ENCODE measurements at regions not wholly inside any gene's neighbourhood (a gene's known extent, or its start where the extent isn't known, plus 50 kb on each side); places are given as distances from the start of the nearest gene placed in this dataset.

DNA sequence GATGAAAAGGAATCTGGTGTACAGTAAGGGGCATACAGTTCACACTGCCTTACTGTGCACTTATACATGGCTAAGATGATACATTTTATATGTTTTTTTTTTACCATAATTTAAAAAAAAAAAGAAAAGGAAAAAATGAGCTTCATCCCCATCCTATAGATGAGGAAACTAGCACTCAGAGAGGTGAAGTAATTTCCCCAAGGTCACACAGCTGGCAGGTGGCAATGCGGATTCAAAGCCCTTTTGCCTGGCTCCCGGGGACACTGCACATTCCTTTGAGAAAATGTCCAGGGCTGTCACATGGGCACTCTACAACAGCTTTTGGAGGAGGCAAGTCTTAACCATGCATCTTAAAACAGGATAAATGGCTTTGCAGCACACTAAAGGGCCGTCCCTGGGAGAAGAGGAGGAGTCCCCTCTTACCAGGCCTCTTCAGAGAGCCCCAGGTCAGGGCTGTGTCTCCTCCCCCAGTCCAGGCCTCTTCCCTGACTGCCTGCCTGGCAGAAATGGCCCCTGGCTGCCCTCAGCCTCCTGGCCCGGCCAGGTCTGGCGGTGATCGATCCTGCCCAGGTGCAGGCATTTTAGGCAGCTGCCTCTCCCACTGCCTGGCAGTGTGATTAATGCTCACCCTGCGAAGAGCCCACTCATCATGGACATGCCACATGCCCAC, 95.1 kb upstream of the LINGO1 start:
- TF ChIP-seq CTCF (IDR thresholded peaks at IDR 0.05; ENCODE audit: low read depth, low read length) = no peak

DNA sequence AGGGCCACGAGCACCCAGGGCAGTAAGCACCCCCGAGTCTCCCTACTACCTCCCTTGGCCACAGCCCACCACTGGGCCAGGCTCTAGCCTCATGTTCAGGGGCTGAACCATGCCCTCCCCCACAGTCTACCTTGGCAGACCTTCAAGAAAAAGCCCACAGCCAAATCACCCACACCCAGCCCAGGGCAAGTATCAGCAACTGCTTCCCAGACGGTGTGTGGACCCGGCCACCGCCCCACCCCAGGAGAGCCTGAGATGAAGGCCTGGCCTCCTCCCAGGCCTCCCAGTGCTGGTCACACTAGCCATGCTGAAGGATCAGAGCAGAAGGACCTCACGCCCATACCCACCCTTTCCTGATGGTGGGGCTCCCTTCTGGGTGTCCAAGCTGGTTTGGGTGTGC, 92.0 kb upstream of the LINGO1 start:
- no peak for TF ChIP-seq CTCF (IDR thresholded peaks at IDR 0.05; ENCODE audit: low read depth, low read length)
- no peaks in the 10 kb centered on the region for H3K36me3 ChIP-seq
- no peak overlapping the region for H3K4me3 ChIP-seq (ENCODE audit: low read depth, low read length)
- no peaks in the 10 kb centered on the region for H3K27me3 ChIP-seq (ENCODE audit: insufficient read depth, low read depth, severe bottlenecking)
- H3K9me3 ChIP-seq (ENCODE audit: severe bottlenecking) = no peaks in the 10 kb centered on the region
- no peak overlapping the region for H3K27ac ChIP-seq
- DNase-seq = no peak

More for the DNA sequence above, 95.1 kb upstream of the LINGO1 start:
- no peaks in the 10 kb centered on the region for H3K27me3 ChIP-seq (ENCODE audit: insufficient read depth, low read depth, severe bottlenecking)
- H3K36me3 ChIP-seq = no peaks in the 10 kb centered on the region
- no peak overlapping the region for H3K4me3 ChIP-seq (ENCODE audit: low read depth, low read length)
- no peaks in the 10 kb centered on the region for H3K9me3 ChIP-seq (ENCODE audit: severe bottlenecking)
- H3K27ac ChIP-seq = no peak overlapping the region
- no peak for DNase-seq

DNA sequence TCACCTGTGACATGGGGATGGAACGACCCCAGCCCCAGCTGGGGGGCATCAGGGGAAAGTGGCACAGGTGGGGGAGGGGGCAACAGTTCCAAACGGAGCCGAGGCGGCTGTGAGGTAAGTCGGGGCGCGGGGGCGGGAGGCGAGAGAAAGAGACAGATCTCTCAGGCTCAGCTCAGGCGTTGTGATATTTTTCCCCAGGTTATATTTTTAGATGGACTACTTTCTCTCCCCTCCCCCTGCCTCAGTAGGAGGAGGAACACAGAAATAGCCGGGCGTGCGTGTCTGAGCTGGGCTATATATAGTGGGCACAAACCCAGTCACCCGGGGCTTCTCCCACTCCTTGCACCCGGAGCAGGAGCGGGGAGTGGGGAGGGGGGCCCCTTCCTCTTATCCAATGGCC, 91.0 kb upstream of the LINGO1 start:
- DNase-seq = no peak

DNA sequence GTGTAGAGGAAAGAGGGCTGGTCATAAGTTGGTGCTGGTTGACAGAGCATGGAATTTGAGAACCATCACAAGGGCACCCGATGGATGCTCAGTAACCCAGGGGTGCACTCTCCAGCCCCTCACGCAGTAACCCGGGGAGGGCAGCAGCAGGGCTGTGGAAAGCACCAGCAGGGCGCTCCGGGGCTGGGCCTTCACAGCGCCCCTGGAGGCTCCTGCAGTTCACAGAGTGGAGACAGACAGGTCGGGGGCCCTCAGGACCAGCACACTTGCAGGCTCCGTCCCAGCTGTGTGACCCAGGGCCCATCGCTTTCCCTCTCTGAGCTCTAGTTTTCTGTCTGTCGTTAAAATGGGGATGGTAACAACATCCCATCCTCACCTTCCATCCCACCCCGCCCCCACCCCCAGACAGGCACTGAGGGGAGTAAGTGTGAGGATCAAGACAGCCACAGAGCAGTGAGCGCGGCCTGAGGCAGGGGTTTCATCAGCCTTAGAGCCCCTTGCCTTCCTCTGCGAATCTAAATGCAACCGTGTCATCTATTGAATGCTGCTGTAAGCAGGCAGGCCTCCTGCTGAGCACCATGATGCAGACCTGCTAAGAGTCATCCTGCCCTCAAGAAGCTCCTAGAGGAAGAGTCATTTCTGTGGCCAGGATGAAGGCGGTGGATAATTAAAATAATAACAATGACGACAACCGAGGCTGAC, 90.2 kb upstream of the LINGO1 start:
- H3K4me3 ChIP-seq (ENCODE audit: low read depth, low read length) = no peak overlapping the region
- no peak for DNase-seq
- H3K27me3 ChIP-seq (ENCODE audit: insufficient read depth, low read depth, severe bottlenecking) = no peaks in the 10 kb centered on the region
- H3K36me3 ChIP-seq = no peaks in the 10 kb centered on the region
- TF ChIP-seq CTCF (IDR thresholded peaks at IDR 0.05; ENCODE audit: low read depth, low read length) = no peak
- H3K27ac ChIP-seq = no peak overlapping the region
- no peaks in the 10 kb centered on the region for H3K9me3 ChIP-seq (ENCODE audit: severe bottlenecking)

More for the DNA sequence above, 91.0 kb upstream of the LINGO1 start:
- Histone ChIP-seq H3K27me3 (ENCODE audit: insufficient read depth, low read depth, severe bottlenecking) (no peaks in the 10 kb centered on the region), H3K36me3 (no peaks in the 10 kb centered on the region), H3K9me3 (ENCODE audit: severe bottlenecking) (no peaks in the 10 kb centered on the region), H3K4me3 (ENCODE audit: low read depth, low read length) (no peak overlapping the region), H3K27ac (no peak overlapping the region)
- TF ChIP-seq CTCF (IDR thresholded peaks at IDR 0.05; ENCODE audit: low read depth, low read length) = no peak

GRCh38 chr15:77721963-77722362, 89.3 kb upstream of the LINGO1 start:
- no peak for TF ChIP-seq CTCF (IDR thresholded peaks at IDR 0.05; ENCODE audit: low read depth, low read length)
- H3K4me3 ChIP-seq (ENCODE audit: low read depth, low read length) = no peak overlapping the region
- H3K27ac ChIP-seq = no peak overlapping the region
- no peak for DNase-seq
- H3K36me3 ChIP-seq = no peaks in the 10 kb centered on the region
- H3K27me3 ChIP-seq (ENCODE audit: insufficient read depth, low read depth, severe bottlenecking) = no peaks in the 10 kb centered on the region
- H3K9me3 ChIP-seq (ENCODE audit: severe bottlenecking) = no peaks in the 10 kb centered on the region
